DMS153 treated with DMSO at 0.1 percent for 48 hours (cell line): ENCODE measurements at regions not wholly inside any gene's neighbourhood (a gene's known extent, or its start where the extent isn't known, plus 50 kb on each side); places are given as distances from the start of the nearest gene placed in this dataset.
A peak's percentile ranks its signal among the peaks of the same experiment; 100 is the strongest.

ENCODE experiments used
- DNase-seq: peaks from one replicate; lab custom pipeline; 2025; ENCODE audit not compliant: unreplicated experiment; lab: John Stamatoyannopoulos, UW

DNA sequence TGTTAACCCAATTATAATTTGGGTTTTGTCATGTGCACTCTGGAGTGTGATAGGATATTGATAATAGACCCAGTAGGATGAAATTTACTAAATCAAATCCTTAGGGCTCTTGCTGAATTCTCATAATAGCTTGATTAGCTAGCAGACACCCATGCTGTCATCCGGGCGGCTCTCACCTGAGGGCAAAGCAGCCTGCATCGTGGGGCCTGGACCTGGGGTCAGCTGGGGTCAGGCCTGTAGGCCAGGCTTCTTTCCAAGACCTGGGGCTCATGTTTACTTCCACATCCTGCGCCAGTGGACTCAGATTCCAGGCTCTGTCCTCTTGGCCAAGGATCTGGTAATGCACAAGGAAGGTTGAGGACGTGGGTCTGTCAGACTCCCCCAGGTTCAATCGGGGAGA is 486.3 kb downstream of the NPHP4 start:
- DNase-seq: no peak

DNA sequence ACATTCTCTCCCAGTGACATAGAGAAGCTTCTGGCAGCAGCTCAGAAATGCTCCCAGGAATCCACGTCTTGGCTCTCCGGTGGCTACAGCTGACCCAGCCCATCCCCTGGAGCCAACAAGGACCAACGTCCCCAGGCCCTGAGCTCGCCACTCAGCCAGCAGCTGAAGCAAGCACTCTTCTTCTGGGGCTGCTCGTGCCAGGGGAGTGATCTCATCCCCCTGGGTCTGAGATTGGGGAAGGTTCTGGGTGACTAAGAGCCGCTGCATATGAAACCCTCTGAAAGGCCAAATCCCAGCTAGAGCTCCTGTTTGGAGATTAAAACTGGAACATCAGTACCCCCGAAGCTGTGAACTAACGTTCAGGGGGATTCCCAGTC is 487.9 kb downstream of the NPHP4 start:
- no peak for DNase-seq

DNA sequence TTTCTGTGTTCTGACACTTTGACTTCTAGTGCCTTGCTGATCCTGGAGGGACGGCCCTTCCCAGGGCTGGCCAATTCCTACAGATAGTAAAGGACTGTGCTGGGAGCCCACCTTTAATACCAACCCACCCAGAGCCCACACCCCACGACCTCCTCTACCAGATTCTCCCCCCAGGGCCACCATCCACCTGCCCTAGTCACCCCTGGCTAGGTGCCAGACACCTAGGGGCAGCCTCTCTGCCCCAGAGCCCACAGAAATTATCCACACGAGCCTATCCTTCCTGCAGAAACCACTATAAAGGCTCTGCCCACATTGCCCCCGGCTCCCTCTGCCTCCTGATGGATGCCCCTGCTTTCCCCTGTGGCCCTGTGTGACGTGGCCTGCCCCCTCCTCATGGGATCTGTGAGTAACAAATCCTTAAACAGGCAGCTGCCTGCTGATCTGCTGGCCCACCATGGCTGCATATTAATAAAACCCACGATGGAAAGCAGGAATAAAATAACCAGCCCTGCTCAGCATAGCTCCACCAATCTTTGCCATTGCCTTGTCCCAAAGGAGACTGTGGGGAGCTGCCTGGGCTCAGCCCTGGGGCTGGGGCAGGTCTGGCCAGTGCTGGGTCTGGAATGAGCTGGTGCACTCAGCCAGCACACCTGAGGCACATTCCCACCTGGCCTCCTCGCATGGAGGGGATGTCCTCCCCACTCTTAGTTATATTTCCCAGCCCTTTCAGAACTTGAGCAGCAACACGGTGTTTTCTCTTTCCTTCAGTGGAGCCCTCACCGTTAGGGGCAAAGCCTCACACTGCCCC is 488.5 kb downstream of the NPHP4 start:
- no peak for DNase-seq

DNA sequence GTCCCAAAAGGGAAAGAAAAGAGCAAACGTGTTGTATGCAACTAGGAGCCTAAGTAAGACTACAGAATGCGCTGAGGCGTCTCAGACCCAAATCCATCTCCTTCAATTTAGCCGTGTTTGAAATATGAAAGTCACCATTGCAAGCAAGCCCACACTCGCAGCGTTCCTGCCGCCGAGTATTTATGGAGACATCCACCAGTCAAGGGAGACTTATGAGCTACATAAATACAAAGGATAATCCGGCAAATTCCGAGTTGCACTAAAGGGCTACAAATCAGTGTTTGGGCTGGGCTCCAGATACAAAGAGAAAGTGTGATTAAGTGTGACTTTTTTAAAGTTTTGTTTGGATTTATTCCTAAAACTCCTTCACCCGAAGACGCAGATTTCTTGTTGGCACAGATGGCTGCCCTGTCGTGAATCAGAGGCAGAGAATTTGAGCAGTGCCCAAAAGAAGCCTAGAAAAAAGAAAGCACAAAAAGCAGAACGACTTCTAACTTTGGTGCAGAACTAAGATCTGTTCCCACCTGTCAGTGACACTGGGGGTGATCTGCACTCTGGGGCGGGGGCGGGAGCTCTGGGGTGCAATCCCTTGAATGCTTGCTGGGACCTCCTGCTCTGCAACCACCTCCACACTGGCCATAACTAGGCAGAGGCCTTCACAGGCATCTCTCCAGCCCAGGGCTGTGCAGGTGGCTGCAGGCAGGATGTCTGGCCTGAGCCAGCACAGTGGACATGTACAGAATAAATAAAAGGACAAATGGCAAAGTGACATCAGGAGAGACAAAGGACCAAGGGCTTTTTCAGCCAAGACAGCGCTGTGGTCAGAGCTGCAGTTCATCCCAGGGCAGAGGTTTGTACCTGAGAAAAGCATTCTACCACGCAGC is 489.7 kb downstream of the NPHP4 start:
- no peak for DNase-seq

DNA sequence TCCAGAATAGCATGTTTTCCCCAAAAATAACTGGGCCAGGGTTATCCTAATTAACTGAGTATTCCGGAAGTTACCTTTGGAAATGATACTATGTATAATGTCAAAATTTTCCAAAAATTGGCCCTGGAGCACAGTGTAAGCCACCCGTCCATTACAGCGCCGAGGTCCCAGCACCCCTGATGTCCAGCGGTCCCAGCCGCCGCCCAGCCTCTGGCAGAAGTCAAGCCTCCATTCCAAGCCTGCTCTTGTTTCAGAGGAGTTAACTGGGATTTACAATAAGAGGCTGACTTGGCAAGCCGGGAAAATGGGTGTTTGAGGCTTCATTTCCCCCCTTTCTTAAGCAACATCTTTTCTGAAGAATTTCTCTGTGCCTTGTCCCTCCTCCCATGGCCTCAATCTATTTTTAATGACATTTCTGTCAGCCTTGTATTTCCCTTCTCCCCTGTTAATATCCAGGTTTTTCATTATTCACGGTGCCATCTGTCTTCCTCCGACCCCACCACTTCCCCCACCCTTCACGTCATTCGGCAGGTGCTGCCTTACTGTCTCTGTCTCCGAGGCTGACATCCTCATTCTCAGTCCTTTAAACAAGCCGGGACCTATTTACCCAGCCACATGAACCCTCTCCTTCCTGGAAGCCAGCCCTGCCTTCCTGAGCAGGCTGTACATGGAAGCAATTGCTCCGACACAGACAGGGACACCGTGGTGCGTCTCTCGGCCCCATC is 490.9 kb downstream of the NPHP4 start:
- peak; percentile 25 for DNase-seq

DNA sequence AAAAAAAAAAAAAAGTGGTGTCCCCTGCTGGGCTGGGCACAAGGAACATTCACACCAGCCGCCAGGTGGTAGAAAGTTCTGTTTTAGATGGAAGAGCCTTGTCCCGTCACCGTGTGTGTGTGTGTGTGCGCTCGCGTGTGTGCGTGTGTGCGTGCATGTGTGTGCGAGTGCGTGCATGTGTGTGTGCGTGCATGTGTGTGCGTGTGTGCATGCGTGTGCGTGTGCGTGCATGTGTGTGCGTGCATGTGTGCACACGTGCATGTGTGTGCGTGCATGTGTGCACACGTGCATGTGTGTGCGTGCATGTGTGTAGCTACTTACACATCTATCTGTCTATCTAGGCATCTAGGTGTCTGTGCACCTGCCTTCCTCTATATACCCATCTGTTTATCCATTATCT is 491.7 kb downstream of the NPHP4 start:
- no peak for DNase-seq

DNA sequence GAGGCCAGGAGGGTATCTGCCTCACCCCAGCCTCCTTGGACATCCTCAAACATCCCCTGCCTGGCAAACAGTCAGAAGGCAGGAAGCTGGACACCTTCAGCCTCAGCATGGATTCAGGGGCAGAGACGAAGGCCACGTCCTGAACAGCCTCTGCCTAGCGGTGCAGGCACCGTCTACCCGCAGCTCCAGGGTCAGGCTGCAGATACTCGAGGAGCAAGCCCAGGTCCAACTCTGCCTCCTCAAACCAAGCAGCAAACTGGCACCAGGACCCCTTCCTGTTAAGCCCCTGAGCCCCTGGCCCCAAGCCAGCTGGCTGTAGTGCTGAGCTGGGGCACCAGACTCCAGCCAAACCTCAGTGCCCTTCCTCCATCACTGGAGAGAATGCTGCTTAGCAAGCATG is 494.7 kb downstream of the NPHP4 start:
- no peak for DNase-seq

DNA sequence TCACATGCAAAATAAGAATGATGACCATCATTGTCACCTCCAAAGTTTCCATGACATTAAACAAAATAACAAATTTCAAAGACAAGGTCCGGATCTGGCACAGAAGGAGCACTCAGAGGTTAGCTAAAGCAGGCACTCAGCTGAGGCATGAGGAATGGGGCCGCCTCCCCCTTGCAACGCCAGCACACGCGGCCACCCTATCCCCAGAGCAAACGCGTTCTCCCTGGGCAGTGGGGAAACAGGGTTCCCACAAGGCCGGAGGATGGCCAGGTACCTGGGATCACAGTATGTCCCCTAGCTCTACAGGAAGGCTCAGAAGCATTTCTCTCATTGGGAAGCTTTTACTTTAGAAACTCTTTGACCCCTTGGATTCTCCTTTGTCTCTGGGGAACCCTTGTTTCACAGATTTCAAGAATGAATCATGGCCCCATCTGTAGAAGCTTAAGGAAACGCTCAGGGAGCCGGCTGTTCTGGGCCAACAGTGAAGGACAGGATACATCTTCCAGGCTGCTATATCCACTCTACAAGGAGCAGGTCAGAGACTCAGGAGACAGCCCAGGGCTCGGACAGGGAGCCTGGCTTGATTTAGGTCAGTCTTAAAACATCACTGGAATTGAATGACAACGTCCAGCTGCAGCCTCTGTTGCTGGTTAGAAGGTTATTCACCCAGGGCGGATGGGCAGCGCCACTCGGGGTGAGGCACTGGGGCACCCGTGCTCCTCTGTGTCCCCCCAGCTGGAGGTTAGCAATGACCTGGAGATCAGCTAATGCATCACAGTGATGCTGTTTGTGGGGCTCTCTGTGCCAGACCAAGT is 496.4 kb downstream of the NPHP4 start:
- no peak for DNase-seq

DNA sequence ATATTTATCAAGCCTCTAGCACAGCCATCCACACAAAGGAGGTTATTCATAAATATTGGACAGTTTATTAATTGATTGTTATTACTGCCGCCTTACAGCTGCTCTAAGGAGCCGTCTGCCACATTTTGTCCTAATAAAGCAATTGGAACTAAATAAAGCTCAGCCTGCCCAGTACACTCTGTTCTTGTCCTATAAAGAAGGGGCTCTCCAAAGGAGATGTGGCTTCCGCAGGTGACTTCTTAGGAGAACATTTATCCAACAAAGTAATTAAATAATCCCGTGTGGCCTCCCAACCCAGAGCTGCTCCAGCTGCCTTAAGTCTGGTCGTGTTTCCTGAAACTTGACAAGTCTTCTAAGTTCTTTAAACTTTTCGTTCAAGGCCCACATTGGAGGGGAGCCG is 497.7 kb downstream of the NPHP4 start:
- no peak for DNase-seq

DNA sequence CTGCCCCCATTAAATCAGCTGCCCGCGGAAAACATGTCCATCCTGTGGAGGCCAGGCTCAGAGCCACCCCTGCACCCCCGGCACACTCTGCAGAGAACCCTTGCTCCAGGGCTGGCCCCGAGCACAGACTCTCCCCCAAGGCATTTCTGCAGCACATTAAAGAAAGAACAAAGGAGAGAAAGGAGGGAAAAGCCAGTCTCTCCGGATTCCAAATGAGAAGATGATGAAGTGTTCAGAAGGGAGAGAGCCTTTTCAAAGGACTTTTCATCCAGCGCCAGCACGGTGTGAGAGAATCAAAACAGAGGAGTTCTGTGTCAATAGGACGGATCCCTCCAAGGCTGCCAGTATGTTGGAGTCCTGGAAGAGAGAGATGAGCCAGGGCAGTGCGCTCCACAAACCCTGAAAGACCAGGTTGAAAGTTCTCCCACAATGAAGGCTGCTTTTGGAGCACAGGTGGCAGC is 498.3 kb downstream of the NPHP4 start:
- no peak for DNase-seq

DNA sequence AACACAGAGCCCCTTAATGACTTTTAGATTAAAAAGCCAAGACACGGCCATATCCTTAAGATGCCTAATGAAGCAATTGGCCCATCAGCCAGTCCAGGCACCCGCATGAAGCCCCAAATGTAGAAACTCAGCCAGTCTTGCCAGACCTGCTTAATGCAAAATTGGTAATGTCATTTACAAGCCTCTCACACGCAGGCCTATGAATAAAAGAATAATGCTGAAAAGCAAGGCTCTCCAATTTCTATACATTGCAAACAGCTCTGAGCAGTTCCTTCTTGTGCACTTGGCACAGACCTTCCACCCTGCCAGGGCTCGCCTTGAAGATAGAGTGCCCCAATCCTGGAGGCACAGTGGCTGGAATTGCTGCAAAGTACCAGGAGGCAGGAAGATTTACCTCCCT is 498.9 kb downstream of the NPHP4 start:
- no peak for DNase-seq

DNA sequence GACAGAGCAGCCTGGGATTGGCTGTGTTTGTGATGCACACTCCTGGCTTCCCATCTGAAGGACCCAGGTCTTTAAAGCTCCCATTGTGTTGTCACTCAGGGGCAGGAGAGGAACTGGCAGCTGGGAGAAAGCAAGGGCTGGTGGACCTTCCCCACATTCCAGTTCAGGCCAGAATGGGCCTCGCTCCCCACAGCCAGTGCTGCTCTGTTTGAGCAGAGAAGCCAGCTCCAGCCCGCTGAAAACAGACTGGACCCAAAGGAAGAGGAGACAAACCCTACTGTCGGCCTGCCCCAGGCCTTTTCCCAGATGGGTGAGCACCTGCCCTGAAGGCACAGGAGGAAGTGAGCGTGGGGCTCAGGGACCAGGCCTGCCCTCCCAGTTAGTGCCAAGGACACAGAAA is 499.4 kb downstream of the NPHP4 start:
- DNase-seq: no peak

DNA sequence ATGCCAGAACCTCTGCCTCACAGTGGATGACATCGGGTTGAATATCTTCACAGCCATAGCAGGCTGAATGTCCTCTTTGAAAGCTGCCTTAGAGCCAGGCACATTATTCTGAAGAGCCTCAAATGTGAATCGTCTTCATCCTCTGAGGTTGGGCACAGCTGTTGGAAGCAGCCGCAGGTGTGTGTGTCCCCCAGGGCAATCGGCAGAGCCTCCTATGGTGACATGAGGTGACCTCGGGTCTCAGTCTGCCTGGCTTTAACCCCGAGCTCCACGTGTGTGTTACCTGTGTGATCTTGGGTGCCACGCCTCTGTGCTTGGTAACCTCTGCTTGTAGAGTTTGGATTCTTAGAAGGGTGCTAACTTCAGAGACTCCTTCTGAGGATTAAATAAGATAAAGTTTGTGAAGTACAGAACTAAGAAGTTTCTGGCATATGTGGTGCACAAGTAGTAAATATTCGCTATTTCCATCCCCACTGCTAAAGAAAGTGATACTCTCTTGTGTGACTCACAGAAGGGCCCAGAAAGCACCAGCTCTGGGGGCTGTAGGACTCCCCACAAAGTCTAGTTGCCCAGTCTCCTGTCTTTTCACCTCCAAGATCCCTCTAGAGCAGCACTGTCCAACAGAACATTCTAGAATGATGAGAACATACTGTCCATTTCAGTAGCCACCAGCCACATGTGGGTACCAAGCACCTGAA is 500.9 kb downstream of the NPHP4 start:
- DNase-seq: no peak

DNA sequence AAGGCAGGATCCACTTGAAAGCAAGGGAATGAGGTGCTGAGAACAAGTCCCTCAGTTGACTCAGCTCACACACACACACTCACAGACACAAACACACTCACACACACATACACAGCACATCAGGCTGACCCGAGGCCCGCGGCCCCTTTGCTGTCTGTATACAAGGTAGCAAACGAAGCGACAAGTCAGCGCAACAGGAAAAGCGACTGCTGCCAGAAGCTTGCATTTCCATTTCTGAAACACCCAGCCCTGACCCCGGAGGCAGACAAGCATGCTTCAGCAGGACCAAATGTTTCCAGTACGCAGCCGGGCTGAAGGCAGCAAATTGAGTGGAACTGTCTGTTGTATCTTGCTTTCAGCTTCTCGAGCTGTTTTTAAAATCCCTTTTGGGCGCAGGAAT is 501.6 kb downstream of the NPHP4 start:
- DNase-seq: no peak

DNA sequence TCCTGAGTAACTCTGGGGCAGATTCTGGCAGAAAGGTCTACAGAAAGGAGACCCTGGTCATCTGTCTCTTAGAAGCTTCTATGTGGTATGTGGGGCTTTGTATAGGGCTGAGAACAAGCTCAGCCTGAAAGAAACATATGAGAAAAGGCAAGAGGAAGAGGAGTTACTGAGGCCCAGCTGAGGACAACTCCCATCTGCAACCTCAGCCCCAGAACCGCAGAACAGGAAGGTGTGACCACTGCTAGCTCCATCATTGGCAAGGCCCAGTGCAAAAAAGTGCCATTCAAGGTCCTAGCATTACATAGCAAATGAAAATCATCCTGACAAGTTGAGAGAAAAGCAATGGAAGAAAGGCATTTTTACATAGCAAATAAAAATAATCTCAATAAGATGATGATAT is 503.8 kb downstream of the NPHP4 start:
- DNase-seq: no peak

DNA sequence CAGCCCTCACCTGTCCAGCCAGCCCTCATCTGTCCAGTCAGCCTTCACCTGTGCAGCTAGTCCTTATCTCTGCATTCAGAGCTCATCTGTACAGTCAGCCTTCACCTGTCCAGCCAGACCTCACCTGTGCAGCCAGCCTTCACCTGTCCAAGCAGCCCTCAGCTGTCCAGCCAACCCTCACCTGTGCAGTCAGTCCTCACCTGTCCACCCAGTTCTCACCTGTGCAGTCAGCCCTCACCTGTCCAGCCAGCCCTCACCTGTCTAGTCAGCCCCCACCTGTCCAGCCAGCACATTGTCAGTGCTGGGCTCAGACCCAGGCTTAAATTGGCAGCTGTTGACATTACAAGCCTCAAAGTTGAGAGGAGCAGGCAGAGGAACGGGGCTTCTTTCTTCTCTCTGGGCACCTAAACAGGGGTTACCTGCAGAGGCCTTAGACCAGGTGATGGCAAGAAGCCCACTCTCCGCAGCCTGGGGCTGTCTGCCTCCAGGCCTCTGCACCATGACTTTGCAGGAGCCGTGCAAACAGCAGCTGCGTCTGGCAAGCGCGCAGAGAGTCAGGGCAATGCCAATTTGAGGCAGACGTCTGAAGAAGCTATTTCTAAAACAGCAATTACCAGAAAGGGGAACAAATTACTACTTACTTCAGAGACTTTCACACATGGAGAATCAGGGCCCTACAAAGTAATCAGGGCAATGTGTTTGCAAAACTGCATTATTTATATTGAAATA is 506.1 kb downstream of the NPHP4 start:
- DNase-seq: no peak

DNA sequence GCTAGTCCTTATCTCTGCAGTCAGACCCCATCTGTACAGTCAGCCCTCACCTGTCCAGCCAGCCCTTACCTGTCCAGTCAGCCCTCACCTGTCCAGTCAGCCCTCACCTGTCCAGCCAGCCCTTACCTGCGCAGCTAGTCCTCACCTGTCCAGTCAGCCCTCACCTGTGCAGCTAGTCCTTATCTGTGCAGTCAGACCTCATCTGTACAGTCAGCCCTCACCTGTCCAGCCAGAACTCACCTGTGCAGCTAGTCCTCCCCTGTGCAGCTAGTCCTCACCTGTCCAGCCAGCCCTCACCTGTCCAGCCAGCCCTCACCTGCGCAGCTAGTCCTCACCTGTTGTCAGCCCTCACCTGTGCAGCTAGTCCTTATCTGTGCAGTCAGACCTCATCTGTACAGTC is 506.8 kb downstream of the NPHP4 start:
- no peak for DNase-seq

DNA sequence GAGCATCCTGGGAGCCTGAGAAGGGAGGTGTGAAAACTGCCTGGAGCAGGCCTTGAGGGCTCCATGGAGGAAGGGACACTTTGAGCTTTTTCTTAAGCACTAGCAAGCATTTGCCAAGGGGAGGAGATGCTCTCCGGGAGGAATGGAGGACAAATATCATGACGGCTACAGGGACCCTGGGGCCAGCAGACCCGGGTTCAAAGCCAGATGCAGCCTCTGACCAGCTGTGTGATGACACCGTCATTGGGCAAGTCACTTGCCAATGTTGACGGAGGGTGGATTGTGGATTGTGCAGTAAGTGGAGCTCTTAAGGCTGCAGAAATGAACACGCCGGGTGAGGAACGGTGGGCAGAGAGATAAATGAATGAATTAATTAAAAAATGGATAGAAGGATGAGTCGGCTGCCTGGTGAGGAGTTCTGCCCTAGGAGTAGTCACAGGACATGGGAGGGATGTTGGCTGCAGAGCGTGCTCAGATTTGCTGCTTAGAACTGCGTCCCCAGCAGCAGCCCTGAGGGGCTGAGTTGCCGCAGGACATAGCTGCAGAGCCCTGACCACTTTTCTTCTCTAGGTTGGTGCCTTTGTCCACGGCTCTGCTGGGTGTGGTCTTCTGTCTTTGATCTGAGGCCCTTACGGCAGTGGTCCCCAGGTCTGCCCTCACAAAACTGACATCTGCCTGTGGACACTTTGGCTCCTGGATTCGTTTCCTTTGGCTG is 507.6 kb downstream of the NPHP4 start:
- no peak for DNase-seq

DNA sequence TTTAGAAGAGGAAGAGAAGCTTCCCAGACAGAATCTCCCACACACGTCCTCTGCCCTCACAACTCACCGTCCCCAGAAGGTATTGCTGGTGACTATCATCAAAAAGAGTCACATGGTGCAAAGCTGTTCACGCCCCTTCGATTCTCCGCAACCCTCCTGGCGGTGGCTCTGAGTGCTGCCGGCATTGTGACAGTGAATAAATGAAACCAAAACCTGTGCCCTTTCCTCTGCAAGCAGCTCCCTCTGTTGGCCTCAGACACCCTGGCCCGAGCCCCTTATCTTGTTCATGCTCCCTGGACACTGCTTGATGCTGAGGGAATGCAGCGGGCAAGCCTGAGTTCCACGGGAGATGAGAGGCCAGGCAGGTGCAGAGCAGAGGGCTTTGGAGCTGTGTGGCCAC is 510.3 kb downstream of the NPHP4 start:
- DNase-seq: no peak
